ENCODE measurements at regions not wholly inside any gene's neighbourhood (a gene's known extent, or its start where the extent isn't known, plus 50 kb on each side); places are given as distances from the start of the nearest gene placed in this dataset.

GRCh38 chr12:33514893-33515292 is 75.3 kb upstream of the SYT10 start:
- no peak for TF ChIP-seq SNAI2 (CRISPR knock-in tag; IDR thresholded peaks at IDR 0.05)
- no peak for TF ChIP-seq ZNF565 (CRISPR knock-in tag; conservative IDR thresholded peaks at IDR 0.05; ENCODE audit: low read depth)
